GM18519 (cell line): ENCODE measurements at regions not wholly inside any gene's neighbourhood (a gene's known extent, or its start where the extent isn't known, plus 50 kb on each side); places are given as distances from the start of the nearest gene placed in this dataset.
"Not testable (repeated sequence)": the region's sequence is repeated elsewhere in the genome, so short reads cannot be mapped to it uniquely, and the experiment has no call there.

Source experiments
- ATAC-seq: cut with Tn5 transposase; IDR thresholded peaks from one replicate; pipeline ENCODE4 v1.9.1; 2021; ENCODE audit warnings: mild to moderate bottlenecking, moderate library complexity; ENCODE audit not compliant: unreplicated experiment, low FRiP score

- no peak for ATAC-seq
Observed at GRCh38 chr3:10725846-10726245, 90.2 kb upstream of the SLC6A11 start.

- ATAC-seq = no peak
Observed at GRCh38 chr3:10726787-10727186, 89.2 kb upstream of the SLC6A11 start.

- no peak for ATAC-seq
Observed at GRCh38 chr3:10729439-10729838, 86.6 kb upstream of the SLC6A11 start.

- ATAC-seq = no peak
Observed at GRCh38 chr3:10732292-10732691, 83.7 kb upstream of the SLC6A11 start.

GRCh38 chr3:10733297-10733696, 82.7 kb upstream of the SLC6A11 start:
- no peak for ATAC-seq

GRCh38 chr3:10736444-10736843, 79.6 kb upstream of the SLC6A11 start:
- ATAC-seq = not testable (repeated sequence)

- no peak for ATAC-seq
Observed at GRCh38 chr3:10737785-10738184, 78.2 kb upstream of the SLC6A11 start.

GRCh38 chr3:10738688-10739372, 77.2 kb upstream of the SLC6A11 start:
- no peak for ATAC-seq

GRCh38 chr3:10740954-10741353, 75.1 kb upstream of the SLC6A11 start:
- ATAC-seq = no peak

GRCh38 chr3:10741891-10742671, 73.9 kb upstream of the SLC6A11 start:
- no peak for ATAC-seq

- ATAC-seq = no peak
Observed at GRCh38 chr3:10743366-10744097, 72.5 kb upstream of the SLC6A11 start.

- ATAC-seq = no peak
Observed at GRCh38 chr3:10744098-10744465, 71.9 kb upstream of the SLC6A11 start.

- ATAC-seq = no peak
Observed at GRCh38 chr3:10745392-10745791, 70.6 kb upstream of the SLC6A11 start.

- no peak for ATAC-seq
Observed at GRCh38 chr3:10746001-10746400, 70.0 kb upstream of the SLC6A11 start.

- no peak for ATAC-seq
Observed at GRCh38 chr3:10746684-10747083, 69.3 kb upstream of the SLC6A11 start.

GRCh38 chr3:10747341-10747740, 68.7 kb upstream of the SLC6A11 start:
- no peak for ATAC-seq

- ATAC-seq = no peak
Observed at GRCh38 chr3:10748040-10748439, 68.0 kb upstream of the SLC6A11 start.

- ATAC-seq = no peak
Observed at GRCh38 chr3:10753964-10754363, 62.1 kb upstream of the SLC6A11 start.

- no peak for ATAC-seq
Observed at GRCh38 chr3:10756546-10756945, 59.5 kb upstream of the SLC6A11 start.

GRCh38 chr3:10757021-10757820, 58.8 kb upstream of the SLC6A11 start:
- no peak for ATAC-seq

- no peak for ATAC-seq
Observed at GRCh38 chr3:10757821-10758130, 58.3 kb upstream of the SLC6A11 start.
